ENCODE measurements at regions not wholly inside any gene's neighbourhood (a gene's known extent, or its start where the extent isn't known, plus 50 kb on each side); places are given as distances from the start of the nearest gene placed in this dataset.

- TF ChIP-seq CTCF (IDR thresholded peaks at IDR 0.05) = no peak
- DNase-seq (ENCODE audit: low spot score) = no peak
- ATAC-seq (ENCODE audit: low FRiP score) = no peak
Measured at GRCh38 chr9:22285066-22285465, 161.6 kb upstream of the DMRTA1 start.

DNA sequence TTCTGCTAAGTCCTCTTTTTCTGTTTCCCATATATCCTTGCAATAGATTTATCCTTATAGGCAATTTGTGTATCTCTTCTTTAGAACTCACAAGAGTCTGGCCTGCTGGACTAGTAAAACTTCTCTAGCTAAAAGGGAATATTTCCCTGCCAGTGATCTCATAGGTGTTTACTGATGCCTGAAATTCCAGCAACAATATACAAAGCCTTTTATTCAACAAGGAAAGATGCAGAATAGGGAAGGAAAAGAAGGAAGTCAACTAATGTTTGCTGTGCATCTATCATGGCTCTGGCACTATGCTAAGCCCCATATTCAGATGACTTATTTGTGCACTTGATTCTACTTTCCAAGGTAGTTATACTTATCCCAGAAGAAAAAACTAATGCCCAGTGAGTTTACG, 160.0 kb upstream of the DMRTA1 start:
- DNase-seq (ENCODE audit: low spot score) = no peak
- no peak for TF ChIP-seq CTCF (IDR thresholded peaks at IDR 0.05)
- ATAC-seq (ENCODE audit: low FRiP score) = no peak

DNA sequence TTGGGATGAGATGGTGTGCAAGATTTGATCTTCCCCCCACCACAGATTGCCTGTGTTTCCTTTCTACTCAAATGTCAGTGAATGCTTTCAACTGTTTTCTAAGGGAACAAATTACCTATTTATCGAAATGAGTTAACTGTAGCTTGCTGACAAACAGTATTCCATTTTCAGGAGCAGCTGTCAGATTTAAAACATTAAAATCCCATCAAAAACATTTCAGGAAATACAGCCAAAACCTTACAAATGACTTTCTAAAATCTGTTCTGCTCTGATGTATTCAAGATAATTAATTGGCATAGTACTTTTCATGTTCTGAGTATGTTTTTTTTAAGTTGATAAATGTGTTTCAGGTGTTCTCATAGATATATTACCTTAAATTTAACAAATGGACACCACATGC, 158.0 kb upstream of the DMRTA1 start:
- no peak for ATAC-seq (ENCODE audit: low FRiP score)
- TF ChIP-seq CTCF (IDR thresholded peaks at IDR 0.05) = no peak
- no peak for DNase-seq (ENCODE audit: low spot score)

DNA sequence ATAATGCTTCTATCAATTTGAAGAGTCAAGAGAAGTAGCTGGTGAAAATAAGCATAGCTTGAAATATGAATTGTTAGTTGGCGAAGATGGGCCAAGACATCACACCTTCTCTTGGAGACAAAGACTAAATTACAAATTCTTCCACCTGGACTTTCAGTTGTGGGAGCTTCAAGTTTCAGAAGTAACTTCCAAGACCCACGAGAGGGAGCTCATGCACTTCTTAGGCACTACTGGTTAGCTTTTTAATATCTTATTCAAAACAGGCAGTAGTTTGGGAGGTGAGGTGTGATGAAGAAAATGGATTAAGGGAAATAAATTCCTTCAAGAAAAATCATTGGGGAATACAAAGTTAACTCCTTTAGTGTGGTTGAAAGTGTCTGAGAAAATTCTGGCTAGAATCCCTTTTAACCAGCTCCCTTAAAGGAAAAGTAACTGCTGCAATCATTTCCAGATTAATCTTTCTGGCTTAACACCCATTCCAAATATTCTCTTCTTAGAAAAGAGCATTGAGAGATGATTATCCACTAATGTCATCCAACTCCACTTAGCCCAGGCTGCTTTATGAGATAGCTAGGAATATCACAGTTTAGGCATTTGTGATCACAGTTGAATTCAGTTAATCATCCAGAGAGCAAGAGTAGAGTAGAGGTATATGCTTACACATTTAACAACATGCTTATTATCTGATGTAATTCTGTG, 139.5 kb upstream of the DMRTA1 start:
- TF ChIP-seq CTCF (IDR thresholded peaks at IDR 0.05) = no peak
- no peak for DNase-seq (ENCODE audit: low spot score)
- ATAC-seq (ENCODE audit: low FRiP score) = no peak

GRCh38 chr9:22308177-22308576, 138.4 kb upstream of the DMRTA1 start:
- no peak for DNase-seq (ENCODE audit: low spot score)
- ATAC-seq (ENCODE audit: low FRiP score) = no peak

GRCh38 chr9:22316645-22317044, 130.0 kb upstream of the DMRTA1 start:
- DNase-seq (ENCODE audit: low spot score) (no peak), ATAC-seq (ENCODE audit: low FRiP score) (no peak)
- TF ChIP-seq CTCF (IDR thresholded peaks at IDR 0.05) = no peak

More at GRCh38 chr9:22308177-22308576, 138.4 kb upstream of the DMRTA1 start:
- no peak for TF ChIP-seq CTCF (IDR thresholded peaks at IDR 0.05)

GRCh38 chr9:22331533-22331932, 115.1 kb upstream of the DMRTA1 start:
- no peak for TF ChIP-seq CTCF (IDR thresholded peaks at IDR 0.05)
- ATAC-seq (ENCODE audit: low FRiP score) (no peak), DNase-seq (ENCODE audit: low spot score) (no peak)

All from omental fat pad (tissue), 3 donors.